AG10803 (cell line): ENCODE measurements at regions not wholly inside any gene's neighbourhood (a gene's known extent, or its start where the extent isn't known, plus 50 kb on each side); places are given as distances from the start of the nearest gene placed in this dataset.

ENCODE experiments used
- DNase-seq: peaks from one replicate; pipeline ENCODE4 v3.0.0; 2010; ENCODE audit warnings: low read depth
- H3K4me3 ChIP-seq: 2 replicates; pipeline ENCODE4 v1.5.1; 2011; ENCODE audit warnings: mild to moderate bottlenecking, low read length, control low read depth
- TF ChIP-seq, protein P1 (sequence below): conservative IDR thresholded peaks from 2 replicates; pipeline ENCODE4 v1.5.1; 2011; ENCODE audit warnings: mild to moderate bottlenecking, low read length, control low read depth, inconsistent platforms

DNA sequence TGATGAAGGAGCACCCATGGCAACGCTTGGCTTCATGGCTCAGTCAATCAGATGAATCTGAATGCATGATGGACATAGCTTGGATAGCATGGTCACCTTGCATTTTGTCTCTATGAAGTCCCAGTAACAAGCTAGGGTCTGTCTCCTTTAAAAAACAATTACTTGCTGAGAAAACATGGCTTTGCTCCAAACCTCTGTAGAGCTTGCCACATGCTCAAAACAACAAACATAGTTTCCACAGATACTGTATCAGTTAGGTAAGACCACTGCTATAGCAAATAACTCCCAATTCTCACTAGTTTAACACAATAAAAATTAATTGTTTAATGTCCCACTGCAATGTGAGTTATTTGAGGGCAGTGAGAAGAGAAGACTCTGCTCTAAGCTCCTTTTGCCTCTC is 401.0 kb downstream of the IRS1 start:
- no peak overlapping the region for H3K4me3 ChIP-seq
- TF ChIP-seq, protein P1, sequence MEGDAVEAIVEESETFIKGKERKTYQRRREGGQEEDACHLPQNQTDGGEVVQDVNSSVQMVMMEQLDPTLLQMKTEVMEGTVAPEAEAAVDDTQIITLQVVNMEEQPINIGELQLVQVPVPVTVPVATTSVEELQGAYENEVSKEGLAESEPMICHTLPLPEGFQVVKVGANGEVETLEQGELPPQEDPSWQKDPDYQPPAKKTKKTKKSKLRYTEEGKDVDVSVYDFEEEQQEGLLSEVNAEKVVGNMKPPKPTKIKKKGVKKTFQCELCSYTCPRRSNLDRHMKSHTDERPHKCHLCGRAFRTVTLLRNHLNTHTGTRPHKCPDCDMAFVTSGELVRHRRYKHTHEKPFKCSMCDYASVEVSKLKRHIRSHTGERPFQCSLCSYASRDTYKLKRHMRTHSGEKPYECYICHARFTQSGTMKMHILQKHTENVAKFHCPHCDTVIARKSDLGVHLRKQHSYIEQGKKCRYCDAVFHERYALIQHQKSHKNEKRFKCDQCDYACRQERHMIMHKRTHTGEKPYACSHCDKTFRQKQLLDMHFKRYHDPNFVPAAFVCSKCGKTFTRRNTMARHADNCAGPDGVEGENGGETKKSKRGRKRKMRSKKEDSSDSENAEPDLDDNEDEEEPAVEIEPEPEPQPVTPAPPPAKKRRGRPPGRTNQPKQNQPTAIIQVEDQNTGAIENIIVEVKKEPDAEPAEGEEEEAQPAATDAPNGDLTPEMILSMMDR, result no peak
- DNase-seq, result peak; percentile 67

DNA sequence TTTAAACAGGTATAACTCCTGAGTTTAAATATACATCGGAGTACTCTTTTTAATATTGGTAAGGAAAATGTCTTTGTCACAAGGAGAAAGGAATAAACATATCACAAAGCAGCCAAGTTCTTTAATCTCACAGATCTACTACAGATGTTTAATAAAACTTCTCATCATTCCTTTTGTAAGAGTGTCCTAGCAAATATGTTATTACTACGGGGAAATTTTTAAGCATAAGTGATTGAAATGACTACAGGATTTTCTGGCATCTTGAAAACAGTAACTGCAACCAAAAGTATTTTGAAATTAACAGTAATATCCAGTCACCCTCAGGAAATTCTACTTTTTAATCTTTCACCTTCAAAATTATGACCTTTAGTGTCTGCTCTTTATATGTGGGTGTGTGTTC is 403.1 kb downstream of the IRS1 start:
- peak; percentile 69 for DNase-seq
- H3K4me3 ChIP-seq, result no peak overlapping the region
- TF ChIP-seq, protein P1, result no peak

DNA sequence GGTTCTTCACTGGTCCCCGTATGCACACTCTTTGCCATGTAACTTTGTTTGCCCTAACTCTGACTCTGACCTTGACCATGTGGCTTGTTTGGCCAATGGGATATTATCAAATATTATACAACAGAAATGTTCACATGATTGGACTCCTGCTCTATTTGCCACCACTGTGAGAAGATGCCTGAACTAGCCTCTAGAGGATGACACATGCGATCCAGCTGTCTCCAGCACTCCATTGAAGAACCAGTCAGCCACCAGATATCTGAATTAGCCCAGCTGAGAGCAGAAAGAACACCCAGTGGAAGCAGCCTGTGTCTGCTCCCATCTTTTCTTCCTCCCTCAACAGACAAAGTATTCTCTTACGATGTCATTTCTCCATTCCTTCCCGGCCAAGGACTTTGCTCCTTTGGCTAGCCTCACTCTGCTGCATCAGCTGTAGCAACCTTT is 412.1 kb downstream of the IRS1 start:
- TF ChIP-seq, protein P1, result no peak
- no peak for DNase-seq
- H3K4me3 ChIP-seq, result no peak overlapping the region

DNA sequence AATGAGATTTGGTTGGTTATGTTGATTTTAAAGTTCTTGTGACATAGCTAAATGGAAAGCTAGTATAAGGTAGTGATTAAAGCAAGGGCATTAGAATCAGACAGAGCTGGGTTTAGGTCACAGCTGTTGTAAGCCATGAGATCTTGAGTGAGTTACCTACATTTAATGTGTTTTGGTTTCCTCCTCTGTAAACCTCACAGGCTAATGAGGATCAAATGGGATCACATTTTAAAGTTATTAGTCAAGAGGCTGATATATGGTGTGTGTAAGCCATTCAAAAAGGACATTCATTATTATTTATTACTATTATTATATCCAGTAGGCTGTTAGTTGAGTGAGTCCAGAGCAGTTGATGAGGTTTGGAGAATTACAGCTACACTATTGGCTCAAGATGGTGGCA is 416.2 kb downstream of the IRS1 start:
- H3K4me3 ChIP-seq, result no peak overlapping the region
- DNase-seq, result no peak
- TF ChIP-seq, protein P1, result no peak

DNA sequence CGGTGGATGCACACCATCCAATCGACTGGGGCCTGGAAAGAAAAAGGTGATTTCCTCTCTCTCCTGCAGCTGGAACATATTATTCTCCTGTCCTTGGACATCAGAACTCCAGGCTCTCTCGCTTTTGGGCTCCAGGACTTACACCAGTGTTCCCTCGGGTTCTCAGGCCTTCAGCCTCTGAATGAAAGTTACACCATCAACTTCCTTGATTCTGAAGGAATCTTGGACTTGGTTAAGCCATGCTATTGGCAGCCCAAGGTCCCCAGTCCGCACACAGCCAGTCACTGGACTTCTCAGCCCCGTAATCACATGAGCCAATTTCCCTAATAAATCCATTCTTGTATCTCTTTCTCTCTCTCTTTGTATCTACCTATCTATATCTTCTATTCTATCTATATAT is 418.9 kb downstream of the IRS1 start:
- TF ChIP-seq, protein P1, result no peak
- no peak for DNase-seq
- H3K4me3 ChIP-seq, result no peak overlapping the region

DNA sequence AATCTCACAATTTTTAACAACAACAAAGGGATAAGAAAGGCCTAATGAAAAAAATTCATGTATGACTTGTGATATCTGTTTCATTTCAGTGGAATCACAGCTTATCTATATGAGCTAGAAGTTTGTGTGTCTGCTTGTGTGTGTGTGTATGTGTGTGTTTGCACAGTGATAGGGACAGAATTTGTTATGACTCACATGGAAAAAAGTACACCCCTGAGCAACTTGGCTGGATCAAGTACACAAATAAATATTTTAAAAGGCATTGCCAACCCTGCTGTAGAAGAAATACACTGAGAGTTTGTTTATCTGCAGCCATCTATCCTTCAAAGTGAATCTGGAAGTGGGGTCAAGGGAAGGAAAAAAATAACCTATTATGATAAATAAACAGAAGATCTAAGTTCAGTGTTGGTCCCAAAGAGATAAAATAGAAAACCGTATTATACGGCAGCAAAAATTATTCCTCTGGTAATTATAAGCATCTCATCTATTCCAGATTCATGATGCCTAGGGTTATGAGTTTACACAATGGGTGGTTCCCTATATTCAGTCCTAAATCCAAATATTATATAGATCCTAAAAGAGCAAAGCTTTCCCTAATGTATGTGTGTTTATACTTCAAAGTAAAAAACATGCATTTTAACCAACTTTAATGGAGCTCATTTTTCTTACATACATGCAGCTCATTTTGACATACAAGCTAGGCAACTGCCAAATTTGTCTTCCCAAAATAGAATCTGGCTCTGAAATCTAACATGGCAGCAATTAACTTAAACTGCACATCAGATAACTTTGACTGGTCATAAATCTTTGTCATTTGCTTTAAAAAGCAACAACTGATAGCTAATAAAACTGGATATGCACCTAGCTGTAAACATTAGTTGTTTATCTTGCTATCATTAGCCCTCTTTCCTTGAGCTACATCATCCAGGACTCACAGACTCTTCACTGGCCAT is 420.6 kb downstream of the IRS1 start:
- no peak for DNase-seq
- no peak overlapping the region for H3K4me3 ChIP-seq
- TF ChIP-seq, protein P1, result no peak

DNA sequence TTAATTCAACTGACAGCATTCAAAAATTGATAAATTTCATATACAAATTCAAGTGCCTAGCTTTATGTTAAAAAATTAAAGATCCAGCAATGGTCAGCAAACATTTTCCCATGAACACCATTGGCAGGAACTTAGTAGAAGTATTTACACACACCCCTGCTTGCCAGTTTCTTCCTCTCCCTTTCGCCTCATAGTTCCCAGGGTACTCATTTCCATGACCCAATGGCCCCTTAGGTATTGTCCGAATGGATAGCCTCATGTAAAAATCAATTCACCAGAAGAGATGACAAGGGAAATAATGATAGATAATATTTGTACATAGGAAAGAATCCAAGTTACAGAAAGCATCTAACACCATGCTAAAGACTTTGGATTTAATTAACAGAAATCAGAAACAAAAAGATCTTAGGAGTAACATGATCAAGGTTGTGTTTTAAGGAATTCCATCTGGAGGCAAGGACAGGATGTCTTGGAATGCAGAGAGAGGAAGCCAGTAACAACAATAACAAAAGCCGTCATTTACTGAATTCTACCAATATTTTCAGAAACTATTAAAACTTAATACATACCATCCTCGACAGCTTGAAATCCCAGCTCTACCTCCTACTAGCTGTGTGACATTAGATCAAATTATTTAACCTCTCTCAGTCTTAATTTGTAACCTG is 423.0 kb downstream of the IRS1 start:
- TF ChIP-seq, protein P1, result no peak
- peak; percentile 33 for DNase-seq

More for the DNA sequence above, 423.0 kb downstream of the IRS1 start:
- H3K4me3 ChIP-seq, result no peak overlapping the region
